ENCODE measurements at regions not wholly inside any gene's neighbourhood (a gene's known extent, or its start where the extent isn't known, plus 50 kb on each side); places are given as distances from the start of the nearest gene placed in this dataset.

GRCh38 chr7:90078921-90079320, 75.3 kb upstream of the STEAP1 start:
- H3K79me1 ChIP-seq (ENCODE audit: low read depth, low read length) = no peaks in the 10 kb centered on the region
- WGBS, 2 donors (ENCODE audit: extremely low coverage in 2 of 2, insufficient read length in 2 of 2, insufficient replicate concordance in 1 of 2) = no CpG with 5 or more reads among the region's 3 CpGs
- no peak overlapping the region for H2BK15ac ChIP-seq (ENCODE audit: low read length)
- no peak overlapping the region for H3K9ac ChIP-seq (ENCODE audit: low read depth, low read length, poor library complexity)
- no peak overlapping the region for H3K4me2 ChIP-seq (ENCODE audit: insufficient read depth, low read length, poor library complexity, severe bottlenecking)
- H3K14ac ChIP-seq (ENCODE audit: low read length) = no peak overlapping the region
- H2BK5ac ChIP-seq (ENCODE audit: low read length) = no peak overlapping the region
- H4K91ac ChIP-seq (ENCODE audit: low read depth, low read length, poor library complexity) = no peak overlapping the region
- no peak overlapping the region for H2BK120ac ChIP-seq (ENCODE audit: low read depth, low read length)
- H3K27ac ChIP-seq (replicated peaks; ENCODE audit: low read length) = no peak overlapping the region
- H3K18ac ChIP-seq (ENCODE audit: low read length) = no peak overlapping the region
- H3K4me3 ChIP-seq (ENCODE audit: low read length in 2 of 2) = no peak overlapping the region
- peak overlapping the region; percentile 89 for H2AFZ ChIP-seq (ENCODE audit: low read length)
- H3K27me3 ChIP-seq (ENCODE audit: control insufficient read depth in 3 of 3, insufficient read depth in 3 of 3, low read depth in 1 of 3, low read length in 3 of 3) = no peaks in the 10 kb centered on the region
- no peak overlapping the region for H2AK5ac ChIP-seq (ENCODE audit: low read depth, low read length)
- no peaks in the 10 kb centered on the region for H3K9me3 ChIP-seq (replicated peaks in 1 of 2; ENCODE audit: control insufficient read depth in 2 of 2, insufficient read depth in 1 of 2, low read depth in 1 of 2, low read length in 2 of 2)
- no peaks in the 10 kb centered on the region for H3K36me3 ChIP-seq (replicated peaks in 1 of 2; ENCODE audit: control insufficient read depth in 2 of 2, insufficient read depth in 2 of 2, low read length in 2 of 2)
- no peak for DNase-seq (ENCODE audit: low spot score)
- no peak overlapping the region for H2BK12ac ChIP-seq (ENCODE audit: low read length)
- H3K4me1 ChIP-seq (ENCODE audit: control insufficient read depth in 2 of 2, insufficient read depth in 1 of 2, low read depth in 1 of 2, low read length in 2 of 2) = no peaks in the 10 kb centered on the region
- H4K8ac ChIP-seq (ENCODE audit: low read depth, low read length) = no peak overlapping the region
- no peak overlapping the region for H3K23ac ChIP-seq (ENCODE audit: low read depth, low read length, poor library complexity)
- no peak overlapping the region for H3K4ac ChIP-seq (ENCODE audit: low read length)

DNA sequence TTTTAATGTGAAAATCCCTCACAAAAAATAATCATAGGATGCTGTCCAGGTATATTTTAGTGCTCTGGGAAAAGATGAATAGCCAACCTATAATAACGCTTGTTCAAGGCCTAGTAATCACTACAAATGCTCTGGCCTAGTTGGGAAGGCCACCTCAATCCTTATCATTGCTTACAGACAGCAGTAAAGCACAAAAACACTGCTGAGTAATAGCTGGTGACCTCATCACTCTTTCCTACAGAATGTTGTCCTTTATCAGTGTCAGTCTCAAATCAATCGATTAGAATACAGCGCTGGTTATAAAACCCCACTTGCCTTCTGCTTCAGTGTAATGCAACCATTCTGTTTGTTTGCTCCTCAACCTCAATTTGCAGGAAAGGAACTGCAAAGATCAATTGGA, 72.6 kb upstream of the STEAP1 start:
- Histone ChIP-seq H3K4me3 (ENCODE audit: low read length in 2 of 2) (no peak overlapping the region), H3K27me3 (ENCODE audit: control insufficient read depth in 3 of 3, insufficient read depth in 3 of 3, low read depth in 1 of 3, low read length in 3 of 3) (no peaks in the 10 kb centered on the region), H4K91ac (ENCODE audit: low read depth, low read length, poor library complexity) (no peak overlapping the region), H3K4me1 (ENCODE audit: control insufficient read depth in 2 of 2, insufficient read depth in 1 of 2, low read depth in 1 of 2, low read length in 2 of 2) (no peaks in the 10 kb centered on the region), H2AFZ (ENCODE audit: low read length) (no peak overlapping the region), H3K79me1 (ENCODE audit: low read depth, low read length) (no peaks in the 10 kb centered on the region), H3K18ac (ENCODE audit: low read length) (no peak overlapping the region), H3K14ac (ENCODE audit: low read length) (no peak overlapping the region), H3K36me3 (replicated peaks in 1 of 2; ENCODE audit: control insufficient read depth in 2 of 2, insufficient read depth in 2 of 2, low read length in 2 of 2) (no peaks in the 10 kb centered on the region), H2BK120ac (ENCODE audit: low read depth, low read length) (no peak overlapping the region), H2BK12ac (ENCODE audit: low read length) (no peak overlapping the region), H3K27ac (replicated peaks; ENCODE audit: low read length) (no peak overlapping the region), H4K8ac (ENCODE audit: low read depth, low read length) (no peak overlapping the region), H3K9me3 (replicated peaks in 1 of 2; ENCODE audit: control insufficient read depth in 2 of 2, insufficient read depth in 1 of 2, low read depth in 1 of 2, low read length in 2 of 2) (no peaks in the 10 kb centered on the region), H2AK5ac (ENCODE audit: low read depth, low read length) (no peak overlapping the region), H2BK5ac (ENCODE audit: low read length) (no peak overlapping the region), H3K4ac (ENCODE audit: low read length) (no peak overlapping the region), H3K9ac (ENCODE audit: low read depth, low read length, poor library complexity) (no peak overlapping the region), H3K23ac (ENCODE audit: low read depth, low read length, poor library complexity) (no peak overlapping the region), H2BK15ac (ENCODE audit: low read length) (no peak overlapping the region), H3K4me2 (ENCODE audit: insufficient read depth, low read length, poor library complexity, severe bottlenecking) (no peak overlapping the region)
- DNase-seq (ENCODE audit: low spot score) = no peak
- WGBS, 2 donors (ENCODE audit: extremely low coverage in 2 of 2, insufficient read length in 2 of 2, insufficient replicate concordance in 1 of 2) = no CpG with 5 or more reads among the region's 3 CpGs

DNA sequence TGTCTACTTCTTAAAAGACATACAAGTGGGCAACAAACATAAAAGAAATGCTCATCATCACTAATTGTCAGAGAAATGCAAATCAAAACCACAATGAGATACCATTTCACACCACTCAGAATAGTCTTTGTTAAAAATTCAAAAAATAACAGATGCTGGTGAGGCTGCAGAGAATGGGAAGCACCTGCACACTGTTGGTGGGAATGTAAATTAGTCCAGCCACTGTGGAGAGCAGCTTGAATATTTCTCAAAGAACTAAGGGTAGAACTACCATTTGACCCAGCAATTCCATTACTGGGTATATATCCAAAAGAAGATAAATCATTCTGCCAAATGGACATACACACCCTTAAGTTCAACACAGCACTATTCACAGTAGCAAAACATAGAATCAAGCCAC, 61.8 kb upstream of the STEAP1 start:
- no peak overlapping the region for H3K4ac ChIP-seq (ENCODE audit: low read length)
- no peak overlapping the region for H3K4me2 ChIP-seq (ENCODE audit: insufficient read depth, low read length, poor library complexity, severe bottlenecking)
- no peak overlapping the region for H3K23ac ChIP-seq (ENCODE audit: low read depth, low read length, poor library complexity)
- H3K9me3 ChIP-seq (replicated peaks in 1 of 2; ENCODE audit: control insufficient read depth in 2 of 2, insufficient read depth in 1 of 2, low read depth in 1 of 2, low read length in 2 of 2) = peaks cover 0 to 11% of the 10 kb centered on the region in 2 donors
- H2AK5ac ChIP-seq (ENCODE audit: low read depth, low read length) = no peak overlapping the region
- H2BK120ac ChIP-seq (ENCODE audit: low read depth, low read length) = no peak overlapping the region
- no peak for DNase-seq (ENCODE audit: low spot score)
- no peak overlapping the region for H3K14ac ChIP-seq (ENCODE audit: low read length)
- H3K27ac ChIP-seq (replicated peaks; ENCODE audit: low read length) = no peak overlapping the region
- no peak overlapping the region for H2BK12ac ChIP-seq (ENCODE audit: low read length)
- H3K4me3 ChIP-seq (ENCODE audit: low read length in 2 of 2) = no peak overlapping the region
- H3K18ac ChIP-seq (ENCODE audit: low read length) = no peak overlapping the region
- no peaks in the 10 kb centered on the region for H3K36me3 ChIP-seq (replicated peaks in 1 of 2; ENCODE audit: control insufficient read depth in 2 of 2, insufficient read depth in 2 of 2, low read length in 2 of 2)
- H3K9ac ChIP-seq (ENCODE audit: low read depth, low read length, poor library complexity) = no peak overlapping the region
- H2BK5ac ChIP-seq (ENCODE audit: low read length) = no peak overlapping the region
- H3K79me1 ChIP-seq (ENCODE audit: low read depth, low read length) = no peaks in the 10 kb centered on the region
- peaks cover 0 to 5% of the 10 kb centered on the region in 2 donors for H3K4me1 ChIP-seq (ENCODE audit: control insufficient read depth in 2 of 2, insufficient read depth in 1 of 2, low read depth in 1 of 2, low read length in 2 of 2)
- H2BK15ac ChIP-seq (ENCODE audit: low read length) = no peak overlapping the region
- no peak overlapping the region for H4K91ac ChIP-seq (ENCODE audit: low read depth, low read length, poor library complexity)
- no peak overlapping the region for H2AFZ ChIP-seq (ENCODE audit: low read length)
- no peak overlapping the region for H4K8ac ChIP-seq (ENCODE audit: low read depth, low read length)
- H3K27me3 ChIP-seq (ENCODE audit: control insufficient read depth in 3 of 3, insufficient read depth in 3 of 3, low read depth in 1 of 3, low read length in 3 of 3) = no peaks in the 10 kb centered on the region

DNA sequence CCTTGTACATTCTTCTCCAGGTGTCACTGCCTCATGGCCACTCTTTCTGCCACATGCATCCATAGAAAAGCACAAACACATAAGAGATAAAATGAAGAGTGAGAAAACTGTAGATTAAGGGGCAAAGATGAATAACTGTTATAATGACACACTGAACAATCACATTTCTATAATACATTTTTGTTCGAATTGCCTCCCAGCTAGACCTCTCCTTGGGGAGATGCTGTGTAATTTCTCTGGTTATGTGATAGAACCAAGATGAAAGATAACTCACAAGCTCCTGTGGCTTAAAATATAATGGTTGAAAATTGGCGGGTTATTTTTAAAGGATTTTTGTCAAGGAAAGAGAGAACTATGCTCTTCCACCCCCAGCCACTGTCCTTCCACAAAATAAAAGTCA, 60.2 kb upstream of the STEAP1 start:
- Histone ChIP-seq H3K79me1 (ENCODE audit: low read depth, low read length) (no peaks in the 10 kb centered on the region), H3K27ac (replicated peaks; ENCODE audit: low read length) (no peak overlapping the region), H3K4me3 (ENCODE audit: low read length in 2 of 2) (no peak overlapping the region), H2AK5ac (ENCODE audit: low read depth, low read length) (no peak overlapping the region), H2BK12ac (ENCODE audit: low read length) (no peak overlapping the region), H3K9me3 (replicated peaks in 1 of 2; ENCODE audit: control insufficient read depth in 2 of 2, insufficient read depth in 1 of 2, low read depth in 1 of 2, low read length in 2 of 2) (peaks cover 0 to 10% of the 10 kb centered on the region in 2 donors), H3K23ac (ENCODE audit: low read depth, low read length, poor library complexity) (no peak overlapping the region), H3K36me3 (replicated peaks in 1 of 2; ENCODE audit: control insufficient read depth in 2 of 2, insufficient read depth in 2 of 2, low read length in 2 of 2) (no peaks in the 10 kb centered on the region), H2BK120ac (ENCODE audit: low read depth, low read length) (no peak overlapping the region), H3K14ac (ENCODE audit: low read length) (no peak overlapping the region), H3K27me3 (ENCODE audit: control insufficient read depth in 3 of 3, insufficient read depth in 3 of 3, low read depth in 1 of 3, low read length in 3 of 3) (no peaks in the 10 kb centered on the region), H4K91ac (ENCODE audit: low read depth, low read length, poor library complexity) (no peak overlapping the region), H2BK5ac (ENCODE audit: low read length) (no peak overlapping the region), H3K4me1 (ENCODE audit: control insufficient read depth in 2 of 2, insufficient read depth in 1 of 2, low read depth in 1 of 2, low read length in 2 of 2) (peaks cover 0 to 5% of the 10 kb centered on the region in 2 donors), H3K4me2 (ENCODE audit: insufficient read depth, low read length, poor library complexity, severe bottlenecking) (no peak overlapping the region), H2AFZ (ENCODE audit: low read length) (no peak overlapping the region), H4K8ac (ENCODE audit: low read depth, low read length) (no peak overlapping the region), H3K9ac (ENCODE audit: low read depth, low read length, poor library complexity) (no peak overlapping the region), H3K18ac (ENCODE audit: low read length) (no peak overlapping the region), H3K4ac (ENCODE audit: low read length) (no peak overlapping the region), H2BK15ac (ENCODE audit: low read length) (no peak overlapping the region)
- no peak for DNase-seq (ENCODE audit: low spot score)
- no CpG with 5 or more reads among the region's 2 CpGs for WGBS, 2 donors (ENCODE audit: extremely low coverage in 2 of 2, insufficient read length in 2 of 2, insufficient replicate concordance in 1 of 2)

All from neuronal stem cell (in vitro differentiated cells).